ENCODE measurements at regions not wholly inside any gene's neighbourhood (a gene's known extent, or its start where the extent isn't known, plus 50 kb on each side); places are given as distances from the start of the nearest gene placed in this dataset.

DNA sequence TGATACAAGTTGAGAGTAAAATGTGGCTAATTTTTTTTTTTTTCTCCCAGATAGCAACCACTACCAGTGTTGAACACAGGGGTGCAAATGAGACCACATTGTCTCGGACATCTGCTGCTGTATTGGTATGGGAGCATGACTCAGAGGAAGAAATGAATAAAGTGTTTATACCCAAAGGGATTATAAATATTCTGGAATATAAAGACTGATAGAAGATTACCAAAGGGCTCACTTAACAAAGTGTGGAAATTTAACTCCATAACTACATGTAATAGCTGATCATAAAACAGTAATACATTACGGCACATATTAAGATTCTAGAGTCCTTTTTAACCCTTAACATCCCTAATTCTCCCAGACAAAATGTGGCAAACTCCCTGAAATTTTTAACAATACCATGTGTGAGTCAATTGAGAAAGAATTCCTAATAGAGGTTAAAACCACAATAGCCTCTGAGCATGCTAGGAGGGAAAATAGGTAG lies 1023.0 kb upstream of the ACVR2A start:
- Mint-ChIP-seq H3K36me3 (no peaks in the 10 kb centered on the region), H3K9me3 (peaks cover 4% of the 10 kb centered on the region), H3K4me3 (no peak overlapping the region), H3K27ac (no peak overlapping the region), H3K4me1 (no peaks in the 10 kb centered on the region), H3K27me3 (no peaks in the 10 kb centered on the region)

DNA sequence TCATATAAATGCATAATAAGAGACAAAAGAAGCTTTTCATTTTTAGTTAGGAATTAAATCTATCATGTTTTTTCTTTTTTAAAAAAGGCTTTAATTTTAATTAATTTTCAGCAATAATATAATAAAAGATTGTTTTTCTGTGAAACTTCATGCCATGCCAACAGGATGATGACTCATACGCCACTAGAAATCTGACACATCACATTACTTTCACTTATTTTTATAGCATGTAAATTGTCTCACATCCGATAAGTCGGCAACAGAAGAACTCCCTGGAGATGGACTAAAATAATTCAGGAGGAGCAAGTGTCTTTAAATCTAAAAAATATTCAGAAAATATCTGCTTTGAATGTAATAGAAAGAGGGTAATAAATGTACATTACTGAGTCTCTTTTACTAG lies 1024.2 kb upstream of the ACVR2A start:
- no peak overlapping the region for H3K4me3 Mint-ChIP-seq
- no peaks in the 10 kb centered on the region for H3K27me3 Mint-ChIP-seq
- peaks cover 4% of the 10 kb centered on the region for H3K9me3 Mint-ChIP-seq
- no peaks in the 10 kb centered on the region for H3K36me3 Mint-ChIP-seq
- no peaks in the 10 kb centered on the region for H3K4me1 Mint-ChIP-seq
- no peak overlapping the region for H3K27ac Mint-ChIP-seq

DNA sequence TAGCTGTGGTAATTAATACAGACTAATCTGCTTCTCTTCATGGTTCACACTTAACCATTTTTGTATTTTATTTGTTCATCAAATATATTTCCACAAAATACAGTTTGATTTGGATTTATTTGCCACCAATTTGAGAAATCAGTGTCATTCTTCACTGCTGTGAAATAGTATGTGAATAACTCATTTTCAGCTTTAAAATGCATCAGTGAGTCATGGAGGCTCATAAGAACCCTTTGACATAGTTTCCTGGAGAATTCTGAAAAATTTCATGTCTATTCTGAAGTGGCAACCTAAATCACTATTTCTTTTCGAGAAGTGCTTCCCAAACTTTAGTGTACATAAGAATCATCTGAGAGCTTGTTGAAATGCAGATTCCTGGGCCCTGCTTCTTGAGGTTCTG lies 1026.7 kb upstream of the ACVR2A start:
- no peak overlapping the region for H3K4me3 Mint-ChIP-seq
- H3K27me3 Mint-ChIP-seq = no peaks in the 10 kb centered on the region
- peaks cover 4% of the 10 kb centered on the region for H3K9me3 Mint-ChIP-seq
- H3K27ac Mint-ChIP-seq = no peak overlapping the region
- H3K36me3 Mint-ChIP-seq = no peaks in the 10 kb centered on the region
- no peaks in the 10 kb centered on the region for H3K4me1 Mint-ChIP-seq

DNA sequence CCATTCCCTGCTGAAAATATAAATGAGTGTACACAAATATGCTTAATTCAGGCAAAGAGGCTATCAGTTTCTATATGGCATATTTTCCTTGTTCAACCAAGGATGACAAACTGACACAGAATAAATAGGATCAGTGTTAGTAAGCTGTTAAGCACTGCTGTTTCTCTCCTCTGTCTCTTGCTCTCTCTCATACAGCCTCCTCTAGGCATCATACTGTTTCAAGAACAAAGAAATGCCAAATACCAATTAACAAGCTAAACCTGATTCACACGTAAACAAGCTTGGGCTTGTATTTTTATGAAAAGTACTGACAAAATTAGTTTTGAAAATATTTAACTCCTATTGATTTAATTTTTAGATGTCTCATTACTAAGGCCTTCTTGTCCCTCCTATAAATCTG lies 1027.2 kb upstream of the ACVR2A start:
- H3K9me3 Mint-ChIP-seq = no peaks in the 10 kb centered on the region
- H3K36me3 Mint-ChIP-seq = no peaks in the 10 kb centered on the region
- no peak overlapping the region for H3K4me3 Mint-ChIP-seq
- H3K27ac Mint-ChIP-seq = no peak overlapping the region
- no peaks in the 10 kb centered on the region for H3K4me1 Mint-ChIP-seq
- no peaks in the 10 kb centered on the region for H3K27me3 Mint-ChIP-seq

DNA sequence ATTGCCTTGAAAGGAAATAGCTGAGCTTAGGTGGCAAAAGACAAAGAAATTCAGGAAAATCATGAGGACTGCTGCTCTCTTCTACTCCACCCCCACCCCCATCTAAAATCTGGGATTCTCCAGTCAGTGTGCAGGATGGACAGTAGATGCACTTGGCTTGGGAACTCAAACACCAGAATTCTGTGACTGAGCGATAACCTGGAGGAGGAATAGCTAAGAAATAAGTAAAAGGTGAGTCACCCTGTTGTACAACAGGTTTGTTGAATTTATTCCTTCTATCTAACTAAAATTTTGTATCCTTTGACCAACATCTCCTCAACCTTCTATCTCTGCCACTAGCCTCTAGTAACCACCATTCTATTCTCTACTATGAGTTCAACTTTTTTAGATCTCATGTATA lies 1029.9 kb upstream of the ACVR2A start:
- Mint-ChIP-seq H3K27me3 (no peaks in the 10 kb centered on the region), H3K9me3 (peaks cover 14% of the 10 kb centered on the region), H3K4me1 (no peaks in the 10 kb centered on the region), H3K36me3 (no peaks in the 10 kb centered on the region), H3K27ac (no peak overlapping the region), H3K4me3 (no peak overlapping the region)

DNA sequence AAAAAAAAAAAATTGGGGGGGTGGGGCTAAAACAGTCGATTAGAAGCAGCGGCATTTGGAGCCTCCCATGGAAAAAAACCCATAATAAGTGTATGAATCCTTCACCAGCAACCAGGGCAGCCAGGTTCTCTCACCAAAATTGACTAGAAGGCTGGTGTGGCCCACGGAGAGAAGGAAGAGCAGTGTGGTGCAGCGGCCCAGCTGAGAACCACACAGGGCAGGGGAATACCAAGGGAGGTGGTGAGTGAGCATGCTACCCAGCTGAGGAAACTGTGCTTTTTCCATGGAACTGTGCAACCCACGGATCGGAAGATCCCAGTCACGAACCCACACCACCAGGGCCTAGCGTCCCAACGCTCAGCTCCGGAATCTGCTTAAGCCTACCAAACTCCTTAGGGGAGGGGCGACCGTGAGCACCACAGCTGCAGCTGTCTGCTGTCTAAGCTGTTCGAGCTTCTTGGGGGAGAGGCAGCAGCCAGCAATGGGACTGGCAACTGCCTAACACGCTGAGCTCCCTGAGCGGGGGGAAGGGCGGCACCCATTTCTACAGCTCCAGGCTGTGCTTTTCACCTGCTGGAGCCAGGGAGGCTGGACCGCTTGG lies 1037.2 kb upstream of the ACVR2A start:
- H3K36me3 Mint-ChIP-seq = no peaks in the 10 kb centered on the region
- H3K27ac Mint-ChIP-seq = no peak overlapping the region
- H3K27me3 Mint-ChIP-seq = no peaks in the 10 kb centered on the region
- no peaks in the 10 kb centered on the region for H3K4me1 Mint-ChIP-seq
- peaks cover 14% of the 10 kb centered on the region for H3K9me3 Mint-ChIP-seq
- no peak overlapping the region for H3K4me3 Mint-ChIP-seq

GRCh38 chr2:146806364-146807005 lies 1038.3 kb upstream of the ACVR2A start:
- Mint-ChIP-seq H3K36me3 (no peaks in the 10 kb centered on the region), H3K4me1 (no peaks in the 10 kb centered on the region), H3K27ac (no peak overlapping the region), H3K9me3 (peaks cover 7% of the 10 kb centered on the region), H3K4me3 (no peak overlapping the region), H3K27me3 (no peaks in the 10 kb centered on the region)

DNA sequence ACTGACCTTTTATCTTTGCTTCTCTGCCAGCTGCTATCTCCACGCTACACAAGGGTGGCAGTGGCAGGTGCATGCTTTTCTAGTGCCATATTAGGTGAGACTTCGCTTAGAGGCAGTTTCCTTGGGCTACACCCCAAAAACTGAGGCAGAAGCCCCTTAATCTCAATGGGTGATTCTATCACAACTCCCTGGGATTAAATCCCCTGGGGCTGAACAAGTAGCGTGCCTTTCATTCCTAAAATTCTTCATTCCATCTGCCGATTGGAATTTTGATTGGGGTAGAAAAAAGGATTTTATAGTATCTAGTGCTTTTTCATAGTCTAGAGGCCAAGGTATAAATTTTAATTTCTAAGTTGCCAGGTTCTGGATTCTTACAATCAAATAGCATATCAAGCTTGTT lies 1040.5 kb upstream of the ACVR2A start:
- Mint-ChIP-seq H3K36me3 (no peaks in the 10 kb centered on the region), H3K27me3 (no peaks in the 10 kb centered on the region), H3K4me1 (no peaks in the 10 kb centered on the region), H3K9me3 (no peaks in the 10 kb centered on the region), H3K27ac (no peak overlapping the region), H3K4me3 (no peak overlapping the region)

DNA sequence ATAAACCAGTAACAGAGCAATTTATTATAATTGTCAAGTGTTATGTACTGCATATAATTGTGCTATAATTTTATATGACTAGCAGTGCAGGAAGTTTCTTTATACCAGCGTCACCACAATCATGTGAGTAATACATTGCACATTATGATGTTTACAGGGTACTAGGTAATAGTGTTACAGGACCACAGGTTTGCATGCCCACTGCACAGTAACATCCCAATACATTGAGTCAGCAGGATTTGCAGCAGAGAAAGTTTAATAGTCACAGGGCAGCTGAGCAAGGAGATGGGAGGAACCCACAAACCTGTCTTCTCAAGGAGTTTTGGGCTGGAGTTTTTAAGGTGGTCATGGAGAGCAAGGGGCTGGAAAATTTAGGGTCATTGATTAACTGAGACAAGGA lies 1042.9 kb upstream of the ACVR2A start:
- no peaks in the 10 kb centered on the region for H3K9me3 Mint-ChIP-seq
- H3K27ac Mint-ChIP-seq = no peak overlapping the region
- H3K27me3 Mint-ChIP-seq = no peaks in the 10 kb centered on the region
- no peaks in the 10 kb centered on the region for H3K36me3 Mint-ChIP-seq
- no peak overlapping the region for H3K4me3 Mint-ChIP-seq
- no peaks in the 10 kb centered on the region for H3K4me1 Mint-ChIP-seq

- no peak overlapping the region for H3K4me3 Mint-ChIP-seq
- H3K4me1 Mint-ChIP-seq = no peaks in the 10 kb centered on the region
- H3K9me3 Mint-ChIP-seq = no peaks in the 10 kb centered on the region
Observed at GRCh38 chr2:146786396-146786795, 1058.4 kb upstream of the ACVR2A start.

DNA sequence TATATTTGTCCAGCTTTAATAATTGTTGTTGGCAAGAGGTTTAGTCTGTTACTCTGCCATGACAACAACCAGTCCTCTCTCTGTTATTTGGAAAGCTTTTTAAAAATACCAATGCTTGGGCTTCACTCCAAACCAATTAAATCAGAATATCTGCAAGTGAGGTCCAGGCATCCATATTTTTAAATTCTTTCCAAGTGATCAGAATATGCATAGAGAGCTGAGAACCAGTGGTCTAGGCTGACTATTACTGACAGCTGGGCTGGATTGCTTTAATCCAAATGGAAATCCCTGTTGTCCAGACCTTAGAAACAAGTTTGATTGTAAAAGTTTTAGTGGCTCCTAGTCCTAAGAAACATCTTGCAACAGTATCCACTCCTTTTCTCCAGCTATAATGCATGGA lies 1059.7 kb upstream of the ACVR2A start:
- Mint-ChIP-seq H3K36me3 (no peaks in the 10 kb centered on the region), H3K27me3 (peaks cover 3% of the 10 kb centered on the region), H3K27ac (no peak overlapping the region), H3K9me3 (no peaks in the 10 kb centered on the region), H3K4me3 (no peak overlapping the region), H3K4me1 (no peaks in the 10 kb centered on the region)

More at GRCh38 chr2:146786396-146786795, 1058.4 kb upstream of the ACVR2A start:
- no peaks in the 10 kb centered on the region for H3K36me3 Mint-ChIP-seq
- H3K27me3 Mint-ChIP-seq = peaks cover 3% of the 10 kb centered on the region
- H3K27ac Mint-ChIP-seq = no peak overlapping the region

DNA sequence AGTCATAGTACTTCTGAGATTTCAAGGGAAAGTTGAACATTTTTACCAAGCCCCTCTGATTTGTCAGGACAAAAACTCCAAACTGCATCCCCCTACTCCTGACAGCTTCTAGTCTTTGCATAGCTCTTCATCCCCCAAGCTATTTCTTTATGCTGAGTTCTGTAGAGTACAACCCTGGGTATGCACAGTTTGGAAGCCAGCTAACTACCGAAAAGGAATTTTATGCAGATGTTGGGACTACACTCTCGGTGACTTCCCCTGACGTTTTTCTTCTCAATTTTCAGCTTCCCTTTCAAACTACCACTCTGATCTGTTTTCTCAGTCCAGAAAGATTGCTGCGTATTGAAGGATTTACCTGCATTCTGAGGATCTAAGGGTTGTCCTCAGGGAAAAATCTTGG lies 1060.2 kb upstream of the ACVR2A start:
- Mint-ChIP-seq H3K27me3 (peaks cover 3% of the 10 kb centered on the region), H3K27ac (no peak overlapping the region), H3K36me3 (no peaks in the 10 kb centered on the region), H3K9me3 (no peaks in the 10 kb centered on the region), H3K4me3 (no peak overlapping the region), H3K4me1 (no peaks in the 10 kb centered on the region)

DNA sequence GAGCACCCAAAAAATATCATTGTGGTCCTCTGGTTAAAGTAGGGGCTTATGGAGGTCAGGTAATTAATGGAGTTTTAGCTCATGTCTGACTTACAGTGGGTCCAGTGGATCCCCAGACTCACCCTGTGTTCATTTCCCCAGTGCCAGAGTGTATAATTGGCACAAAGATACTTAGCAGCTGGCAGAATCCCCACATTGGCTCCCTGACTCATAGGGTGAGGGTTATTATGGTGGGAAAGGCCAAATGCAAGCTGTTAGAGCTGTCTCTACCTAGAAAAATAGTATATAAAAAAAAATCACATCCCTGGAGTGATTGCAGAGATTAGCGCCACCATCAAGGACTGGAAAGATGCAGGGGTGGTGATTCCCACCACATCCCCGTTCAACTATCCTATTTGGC lies 1067.6 kb upstream of the ACVR2A start:
- no peak overlapping the region for H3K4me3 Mint-ChIP-seq

DNA sequence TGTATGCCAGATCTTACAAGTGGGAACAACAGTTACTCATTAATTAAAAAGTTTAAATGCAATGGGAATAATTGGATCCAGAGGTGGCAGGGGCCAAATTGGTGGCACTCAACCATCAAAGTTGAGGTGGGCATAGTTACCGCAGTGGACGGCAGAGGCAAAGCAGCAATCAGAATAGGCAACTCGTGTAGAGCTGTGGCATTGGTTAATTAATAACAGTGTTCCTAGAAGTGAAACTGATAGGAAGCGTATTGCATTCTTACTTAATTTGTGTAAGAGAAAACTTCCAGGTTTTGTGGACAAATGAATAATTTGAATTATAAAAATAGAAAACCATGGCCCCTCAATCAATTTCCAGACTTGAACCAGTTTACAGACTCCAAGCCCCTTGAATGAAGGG lies 1068.2 kb upstream of the ACVR2A start:
- H3K27me3 Mint-ChIP-seq = no peaks in the 10 kb centered on the region
- H3K9me3 Mint-ChIP-seq = no peaks in the 10 kb centered on the region
- no peaks in the 10 kb centered on the region for H3K4me1 Mint-ChIP-seq
- H3K27ac Mint-ChIP-seq = no peak overlapping the region
- no peak overlapping the region for H3K4me3 Mint-ChIP-seq
- H3K36me3 Mint-ChIP-seq = no peaks in the 10 kb centered on the region

More for the DNA sequence above, 1067.6 kb upstream of the ACVR2A start:
- no peaks in the 10 kb centered on the region for H3K9me3 Mint-ChIP-seq
- H3K27me3 Mint-ChIP-seq = no peaks in the 10 kb centered on the region
- no peaks in the 10 kb centered on the region for H3K36me3 Mint-ChIP-seq
- no peak overlapping the region for H3K27ac Mint-ChIP-seq
- no peaks in the 10 kb centered on the region for H3K4me1 Mint-ChIP-seq

GRCh38 chr2:146771531-146771930 lies 1073.3 kb upstream of the ACVR2A start:
- Mint-ChIP-seq H3K9me3 (no peaks in the 10 kb centered on the region), H3K4me1 (no peaks in the 10 kb centered on the region), H3K4me3 (no peak overlapping the region), H3K27me3 (no peaks in the 10 kb centered on the region), H3K27ac (no peak overlapping the region), H3K36me3 (no peaks in the 10 kb centered on the region)

GRCh38 chr2:146764301-146764700 lies 1080.5 kb upstream of the ACVR2A start:
- Mint-ChIP-seq H3K9me3 (peaks cover 5% of the 10 kb centered on the region), H3K4me1 (no peaks in the 10 kb centered on the region), H3K36me3 (no peaks in the 10 kb centered on the region), H3K27ac (no peak overlapping the region), H3K4me3 (no peak overlapping the region), H3K27me3 (no peaks in the 10 kb centered on the region)

DNA sequence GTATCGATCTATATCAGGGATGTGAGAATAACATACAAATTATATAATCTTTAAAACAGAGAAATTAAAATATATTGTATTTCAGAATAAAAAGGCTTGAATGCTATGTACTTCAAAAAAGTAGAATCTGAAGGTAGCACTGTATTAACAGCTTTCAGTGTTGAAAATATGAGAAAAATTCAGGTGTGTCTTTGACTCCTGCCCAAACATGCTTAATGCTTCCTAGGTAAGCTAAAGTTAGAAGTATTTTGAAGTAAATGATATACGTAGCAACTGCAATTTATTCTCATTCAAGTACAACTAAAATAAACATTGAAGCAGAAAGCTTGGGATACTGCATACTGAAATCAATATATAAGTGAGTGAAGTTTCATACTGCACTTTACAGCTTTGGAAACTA lies 1082.0 kb upstream of the ACVR2A start:
- peaks cover 5% of the 10 kb centered on the region for H3K9me3 Mint-ChIP-seq
- H3K36me3 Mint-ChIP-seq = no peaks in the 10 kb centered on the region
- H3K27me3 Mint-ChIP-seq = no peaks in the 10 kb centered on the region
- no peaks in the 10 kb centered on the region for H3K4me1 Mint-ChIP-seq
- H3K27ac Mint-ChIP-seq = no peak overlapping the region
- no peak overlapping the region for H3K4me3 Mint-ChIP-seq

Data from activated naive CD4-positive, alpha-beta T cell treated with anti-CD3 and anti-CD28 coated beads, Interleukin-2, amount 50 U/mL, for 24 hours (primary cell).